ENCODE measurements at regions not wholly inside any gene's neighbourhood (a gene's known extent, or its start where the extent isn't known, plus 50 kb on each side); places are given as distances from the start of the nearest gene placed in this dataset.

DNA sequence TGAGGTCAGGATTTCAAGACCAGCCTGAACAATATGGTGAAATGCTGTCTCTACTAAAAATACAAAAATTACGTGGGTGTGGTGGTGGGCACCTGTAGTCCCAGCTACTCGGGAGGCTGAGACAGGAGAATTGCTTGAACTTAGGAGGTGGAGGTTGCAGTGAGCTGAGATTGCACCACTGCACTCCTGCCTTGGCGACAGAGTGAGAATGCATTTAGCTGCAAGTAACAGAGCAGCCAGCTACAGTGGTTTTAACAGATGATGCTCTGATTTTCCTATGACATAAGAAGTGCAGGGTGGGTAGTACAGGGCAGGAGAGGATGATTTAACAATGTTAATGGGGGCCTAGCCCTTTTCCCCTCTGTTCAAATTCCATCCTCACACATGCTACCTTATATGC, 267.9 kb downstream of the RPLP1 start:
- no peak for DNase-seq

DNA sequence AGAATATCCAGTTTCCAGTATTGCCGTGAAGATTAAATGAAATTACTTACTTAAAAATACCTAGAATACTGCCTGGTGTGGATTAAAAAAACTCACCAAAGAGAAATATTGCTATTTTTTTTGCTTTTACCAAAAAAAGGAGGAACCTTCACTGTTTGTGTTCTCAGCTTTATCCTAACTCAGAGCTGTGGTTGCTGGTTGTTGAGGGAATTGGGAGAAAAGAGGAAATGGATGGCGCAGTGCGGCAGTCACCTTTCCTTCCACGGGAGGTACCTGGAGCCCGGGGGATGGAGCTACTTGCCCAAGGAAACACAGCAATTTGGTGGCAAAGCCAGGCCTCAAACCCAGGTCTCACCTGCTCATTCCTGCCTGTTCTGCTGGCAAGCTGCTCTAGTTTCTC, 270.3 kb downstream of the RPLP1 start:
- no peak for DNase-seq

DNA sequence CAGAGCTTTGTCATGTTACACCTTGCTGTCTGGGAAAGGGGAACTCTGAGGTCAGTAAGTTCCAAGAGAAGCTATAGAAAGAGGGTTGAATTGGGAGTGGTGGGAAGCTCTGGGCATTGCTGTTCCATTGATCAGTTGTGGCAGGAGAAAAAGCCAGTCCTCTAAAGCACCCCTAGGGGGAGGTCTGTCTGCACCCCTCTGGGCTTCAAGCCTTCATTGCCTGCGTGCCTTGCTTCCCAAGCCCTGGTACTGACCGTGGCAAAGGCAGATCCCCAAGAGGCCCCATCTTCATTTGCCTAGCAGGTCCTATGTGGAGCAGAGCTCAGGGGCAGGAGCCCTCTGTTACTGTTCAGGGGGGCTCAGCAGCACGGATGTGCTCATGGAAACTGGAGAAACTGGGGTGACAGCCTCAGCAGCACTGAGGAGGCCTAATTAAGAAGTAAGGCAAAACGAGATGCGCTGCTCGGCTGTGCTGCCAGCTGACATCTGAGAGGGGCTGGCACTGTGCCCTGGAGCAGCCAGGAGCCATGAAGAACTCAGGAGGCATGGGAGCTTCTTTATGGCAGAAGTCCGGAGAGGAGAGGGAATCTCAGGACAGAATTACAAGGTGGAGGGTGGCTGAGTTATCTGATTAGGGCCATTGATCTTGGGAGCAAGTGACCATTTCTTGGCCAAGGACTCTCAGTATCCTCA, 270.9 kb downstream of the RPLP1 start:
- DNase-seq = no peak

DNA sequence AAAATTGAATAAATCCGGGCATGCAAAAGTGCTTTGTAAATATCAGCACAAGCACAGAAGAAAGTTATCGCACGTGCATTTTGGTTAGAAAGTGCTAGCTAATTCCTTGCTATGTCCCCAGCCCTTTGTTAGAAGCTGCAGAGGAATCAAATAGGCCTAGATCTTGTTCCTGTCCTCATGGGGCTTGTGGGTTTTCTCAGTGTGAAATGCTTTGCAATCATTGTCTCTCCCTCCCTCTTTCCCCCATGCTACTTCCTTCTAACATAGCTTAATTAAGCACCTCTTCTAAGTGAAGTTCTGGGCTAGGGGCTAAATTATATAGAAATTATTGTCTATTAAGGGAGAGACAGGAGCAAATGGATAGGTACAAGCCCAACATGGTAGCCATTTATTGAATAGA, 271.7 kb downstream of the RPLP1 start:
- DNase-seq = no peak

DNA sequence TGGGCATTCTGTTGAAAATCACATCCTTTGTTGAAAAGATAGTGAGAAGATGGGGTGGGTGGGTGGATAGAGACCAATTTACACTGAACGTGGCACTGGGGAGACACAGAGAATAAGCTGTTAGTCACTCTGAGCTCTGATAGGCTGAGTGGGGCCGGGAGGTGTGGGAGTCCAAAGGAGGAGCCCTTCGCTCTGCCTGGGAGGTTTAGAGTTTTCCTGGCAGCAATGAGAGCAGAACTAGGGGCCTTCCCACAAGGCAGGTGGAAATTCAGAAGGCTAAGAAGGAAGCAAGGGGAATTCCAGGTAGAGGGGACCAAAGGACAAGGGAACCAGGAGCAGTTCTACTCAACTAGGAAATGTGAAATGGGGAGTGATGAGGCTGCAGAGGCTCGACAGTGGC, 272.7 kb downstream of the RPLP1 start:
- DNase-seq = no peak

DNA sequence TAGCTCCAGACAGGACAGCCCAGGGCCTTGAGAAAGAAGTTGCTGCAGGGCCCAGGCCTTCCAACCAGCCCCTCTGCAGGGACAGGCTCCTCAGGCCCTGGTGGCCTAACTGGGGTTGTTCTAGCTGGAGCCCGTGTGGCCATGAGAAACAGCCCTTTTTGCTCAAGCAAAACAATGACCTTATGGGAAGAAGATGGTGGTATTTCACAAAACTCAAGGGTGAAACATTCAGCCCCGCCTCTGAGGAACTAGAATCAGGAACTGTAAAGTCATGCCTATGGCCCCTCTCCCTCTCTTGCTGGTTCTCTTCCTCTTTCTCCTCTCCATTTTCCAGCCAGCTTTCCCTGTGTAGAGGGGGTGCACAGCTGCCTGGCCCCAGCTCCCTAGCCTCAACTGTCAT, 273.3 kb downstream of the RPLP1 start:
- no peak for DNase-seq

DNA sequence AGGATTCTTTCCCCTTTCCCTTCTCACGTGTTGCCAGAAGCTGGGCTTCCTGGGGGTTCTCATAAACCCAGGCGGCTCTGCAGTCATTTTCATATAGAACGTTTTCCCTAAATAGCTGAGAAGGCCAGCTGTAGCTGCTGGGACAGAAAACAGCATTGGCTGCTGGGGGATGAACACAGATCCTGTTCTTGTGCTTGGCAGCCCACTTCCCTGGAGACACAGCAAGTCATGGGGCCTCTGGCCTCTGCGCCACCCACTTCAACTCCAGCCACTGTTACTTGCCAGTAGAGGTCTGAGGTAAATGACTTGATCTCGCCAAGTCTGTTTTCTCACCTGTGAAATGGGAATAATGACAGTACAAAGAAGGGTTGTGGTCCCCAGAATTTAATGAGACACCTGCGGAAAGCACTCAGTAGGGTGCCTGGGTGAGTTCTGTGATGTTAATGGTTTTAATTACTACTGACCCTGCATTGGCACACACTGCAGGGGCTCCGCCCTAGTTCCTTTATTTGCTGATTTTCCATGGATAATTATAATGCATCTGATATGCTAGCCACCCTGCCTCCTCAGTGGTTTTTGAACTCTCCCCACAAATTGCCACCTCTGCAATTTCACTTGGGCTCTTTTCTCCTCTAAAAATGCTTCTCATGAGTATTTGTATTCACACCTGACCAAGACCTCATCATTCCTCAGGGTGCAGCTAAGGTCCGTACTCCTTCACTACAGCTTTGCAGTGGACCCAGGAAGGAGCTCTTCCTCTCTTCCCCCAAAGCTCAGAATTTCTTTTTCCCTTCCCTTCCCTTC, 274.7 kb downstream of the RPLP1 start:
- DNase-seq = no peak

DNA sequence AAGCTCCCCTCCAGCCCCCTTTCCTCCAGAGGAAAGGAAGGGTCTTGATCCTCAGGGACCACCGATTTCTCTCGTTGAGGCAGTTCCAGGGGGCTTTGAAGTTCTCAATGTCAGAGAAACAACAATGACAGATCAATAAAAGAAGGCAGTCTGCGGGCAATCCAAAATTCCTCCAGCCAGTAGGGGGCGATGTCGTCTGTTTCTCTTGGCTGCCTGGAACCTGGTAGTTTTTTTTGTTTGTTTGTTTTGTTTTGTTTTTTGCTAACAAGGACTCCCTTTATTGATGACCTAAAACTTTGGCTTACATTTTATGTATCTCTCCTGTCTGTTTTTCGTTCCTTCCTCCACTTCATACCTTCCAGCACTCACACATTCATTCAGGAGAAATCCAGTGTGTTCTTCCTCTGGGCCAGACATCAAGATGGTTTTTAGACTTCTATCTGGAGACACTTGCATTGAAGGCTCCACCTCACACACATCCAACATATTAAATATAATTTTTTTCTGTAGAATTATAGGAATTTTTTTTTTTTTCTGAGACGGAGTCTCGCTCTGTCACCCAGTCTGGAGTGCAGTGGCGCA, 276.6 kb downstream of the RPLP1 start:
- DNase-seq = peak; percentile 84

DNA sequence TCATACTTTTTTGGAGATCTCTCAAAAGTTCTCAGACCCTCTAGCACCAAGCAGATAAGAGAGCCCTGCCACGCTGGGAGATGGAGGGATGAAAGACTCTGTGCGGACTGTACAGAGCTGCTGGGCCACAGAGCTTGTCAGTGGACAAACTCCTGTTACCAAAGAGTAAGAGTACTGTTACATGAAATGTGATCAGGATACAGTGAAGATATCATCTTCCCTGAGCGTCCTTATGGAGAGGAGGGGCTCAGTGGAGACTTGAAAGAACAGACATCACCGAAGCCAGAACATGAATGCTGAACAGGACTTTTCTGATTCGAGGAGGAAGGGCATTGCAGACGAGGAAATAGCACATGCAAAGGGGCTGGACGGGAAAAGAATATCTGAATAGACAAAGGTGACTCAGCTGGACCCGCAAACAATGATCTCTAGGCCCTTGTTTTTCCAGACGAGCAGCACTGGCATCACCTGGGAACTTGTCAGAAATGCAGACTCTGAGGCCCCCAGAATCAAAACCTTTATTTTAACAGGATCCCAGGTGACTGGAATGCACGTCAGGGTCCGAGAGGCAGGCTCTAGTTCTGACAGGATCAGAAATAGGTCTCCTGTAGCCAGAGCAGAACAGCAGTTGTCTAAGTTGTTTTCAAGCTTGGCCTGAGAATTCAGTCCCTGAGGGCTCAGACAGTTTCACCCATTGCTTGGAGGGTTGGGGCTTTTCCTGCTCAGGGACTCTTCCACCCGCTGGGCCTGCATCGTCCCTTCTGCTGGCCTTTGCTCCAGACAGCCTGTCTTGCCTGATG, 277.9 kb downstream of the RPLP1 start:
- no peak for DNase-seq

DNA sequence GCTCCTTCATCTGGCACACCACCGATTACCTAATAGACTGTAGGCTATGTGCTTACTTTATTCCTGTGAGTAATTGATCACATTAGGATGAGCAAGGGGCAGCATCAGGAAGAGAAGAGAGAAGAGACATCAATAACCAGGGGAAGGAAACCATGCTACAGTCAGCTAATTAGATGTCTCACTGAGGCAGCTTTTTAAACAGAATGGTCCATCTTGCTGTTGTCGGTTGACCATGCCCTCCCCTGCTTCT, 278.4 kb downstream of the RPLP1 start:
- DNase-seq = no peak

DNA sequence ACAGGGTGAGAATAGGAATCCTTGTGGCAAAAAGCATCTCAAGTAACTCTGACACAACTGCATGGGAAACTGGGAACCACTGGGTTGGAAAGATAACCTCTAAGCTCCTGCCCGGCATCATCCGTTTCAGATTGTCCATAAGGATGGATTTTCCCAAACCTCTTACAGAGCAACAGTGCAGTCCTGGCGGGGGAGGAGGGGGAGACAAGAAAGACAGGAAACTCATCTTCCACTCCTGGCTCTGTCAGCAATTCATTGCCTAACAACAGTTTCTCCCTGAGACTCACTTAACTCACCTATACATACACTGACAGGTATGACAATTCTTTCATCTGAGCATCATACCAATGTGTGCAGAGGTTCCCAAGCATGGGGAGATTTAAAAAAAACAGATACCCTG, 279.0 kb downstream of the RPLP1 start:
- DNase-seq = no peak

DNA sequence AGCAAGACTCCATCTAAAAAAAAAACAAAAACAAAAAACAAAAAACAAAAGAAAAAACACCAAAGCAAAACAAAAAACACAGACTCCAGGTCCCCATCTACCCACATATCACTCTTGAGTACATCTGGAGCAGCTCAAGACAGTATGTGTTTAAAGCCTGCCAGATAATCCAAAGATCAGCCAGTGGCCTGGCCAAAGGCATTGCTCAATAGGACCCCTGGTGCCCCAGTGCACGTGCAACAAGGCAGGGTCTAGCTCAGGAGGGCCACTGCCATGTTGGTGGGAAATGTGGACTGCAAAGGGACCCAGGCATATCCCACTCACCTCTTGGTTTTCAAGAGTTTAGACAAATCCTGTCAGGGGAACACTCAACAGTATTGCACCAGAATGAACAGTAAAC, 279.5 kb downstream of the RPLP1 start:
- DNase-seq = no peak

DNA sequence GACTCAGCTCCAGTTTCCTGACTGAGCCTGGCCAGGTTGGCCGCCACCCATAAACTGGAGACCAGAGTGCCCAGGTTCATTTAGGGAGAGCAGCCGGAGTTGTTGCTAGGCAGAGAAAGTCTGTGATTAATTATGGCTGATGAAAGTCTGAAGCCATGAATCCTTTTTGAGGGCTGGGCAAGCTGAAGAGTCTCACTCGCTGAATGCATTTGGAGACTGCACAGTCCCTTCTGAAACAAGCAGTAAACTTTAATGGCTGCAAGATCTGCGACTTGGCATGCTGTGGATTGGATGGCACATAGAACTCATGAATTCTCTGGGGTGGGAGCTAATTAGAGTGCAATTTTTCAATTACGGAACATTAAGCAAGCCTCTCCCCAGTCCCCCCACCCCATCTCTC, 282.1 kb downstream of the RPLP1 start:
- DNase-seq = no peak

DNA sequence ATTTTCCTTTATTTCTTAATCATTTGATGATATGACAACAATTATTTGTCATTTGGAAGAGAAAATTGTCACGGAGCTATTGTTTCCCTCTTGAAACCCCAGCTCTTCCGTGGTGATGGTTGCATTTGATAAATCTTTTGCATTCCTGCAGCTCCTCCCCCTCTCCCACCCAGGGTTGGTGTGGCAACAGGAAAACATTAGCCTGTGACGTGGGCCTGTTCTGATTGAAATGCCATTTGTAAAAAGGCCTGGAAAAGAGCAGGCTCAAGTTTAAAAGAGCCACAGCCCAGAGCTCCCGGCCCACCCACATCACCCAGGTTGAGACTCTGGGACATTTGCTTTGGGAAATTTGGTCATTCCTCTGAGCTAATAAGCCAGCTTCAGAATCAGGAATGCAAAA, 282.5 kb downstream of the RPLP1 start:
- no peak for DNase-seq

DNA sequence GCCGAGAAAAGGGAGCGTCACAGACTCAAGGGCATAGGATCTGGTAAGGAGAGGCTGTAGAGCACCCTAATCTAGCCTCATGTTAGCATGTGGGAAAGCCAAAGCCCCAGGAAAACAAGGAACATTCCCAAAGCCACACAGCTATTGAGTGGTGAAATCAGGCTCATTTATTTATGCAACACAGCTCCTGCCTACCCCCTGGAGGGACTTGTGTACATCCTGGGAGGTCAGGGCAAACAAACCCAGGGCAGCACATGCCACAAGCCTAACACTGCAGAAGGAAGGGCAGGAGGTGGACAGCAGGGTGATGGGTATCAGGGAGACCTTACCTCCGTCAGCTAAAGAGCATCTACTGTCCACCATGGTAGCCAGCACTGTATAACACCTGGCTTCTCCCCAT, 283.5 kb downstream of the RPLP1 start:
- no peak for DNase-seq

DNA sequence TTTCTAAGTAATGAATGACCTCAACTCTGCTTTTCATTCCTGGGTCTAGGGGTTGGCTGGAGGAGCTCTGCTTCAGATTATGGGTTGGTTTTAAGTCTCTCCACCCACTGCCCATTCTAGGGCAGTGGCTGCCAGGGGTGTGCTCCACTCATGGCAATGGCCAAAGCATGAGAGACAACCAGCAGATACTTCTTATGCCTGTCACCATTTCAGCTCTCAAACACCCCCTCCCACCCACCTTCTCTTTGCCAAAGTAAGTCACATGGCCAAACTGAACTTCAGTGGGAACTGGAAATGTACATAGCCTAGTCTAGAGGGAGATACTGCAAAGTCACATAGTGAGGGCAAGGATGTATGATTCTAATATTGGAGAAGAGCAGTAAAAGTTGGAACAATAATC, 285.3 kb downstream of the RPLP1 start:
- DNase-seq = no peak

DNA sequence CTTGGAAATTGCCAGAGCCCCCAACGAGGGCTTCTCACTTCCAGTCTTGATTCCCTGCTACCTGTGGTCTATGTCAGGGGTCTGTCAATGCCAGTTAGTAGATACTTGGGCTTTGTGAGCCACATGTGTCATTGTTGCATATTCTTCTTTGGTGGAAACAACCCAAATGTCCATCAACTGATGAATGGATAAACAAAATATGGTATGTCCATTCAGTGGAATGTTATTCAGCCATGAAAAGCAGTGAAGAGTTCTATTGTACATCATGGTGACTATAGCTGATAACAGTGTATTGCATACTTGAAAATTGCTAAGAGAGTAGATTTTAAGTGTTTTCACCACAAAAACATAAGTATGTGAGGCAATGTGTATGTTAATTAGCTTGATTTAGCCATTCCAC, 288.1 kb downstream of the RPLP1 start:
- DNase-seq = no peak

DNA sequence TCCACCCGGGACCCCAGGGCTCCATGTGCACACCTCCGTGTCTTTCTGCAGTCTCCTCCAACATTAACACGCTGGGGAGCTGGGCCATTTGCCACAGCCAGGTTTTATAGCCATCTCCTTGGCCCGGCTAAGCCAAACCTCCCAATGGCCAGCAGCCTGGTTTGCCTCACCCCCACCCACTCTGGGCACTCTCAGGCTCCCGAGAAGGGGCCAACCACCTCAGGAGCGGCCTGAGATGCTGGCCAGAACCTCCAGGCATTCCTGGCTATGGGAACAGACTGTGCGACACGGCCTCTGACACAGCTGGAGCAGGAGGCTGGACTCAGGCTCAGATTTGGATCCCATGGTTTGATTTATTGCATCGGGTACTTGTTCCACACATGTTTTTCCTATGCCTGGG, 289.7 kb downstream of the RPLP1 start:
- DNase-seq = no peak

DNA sequence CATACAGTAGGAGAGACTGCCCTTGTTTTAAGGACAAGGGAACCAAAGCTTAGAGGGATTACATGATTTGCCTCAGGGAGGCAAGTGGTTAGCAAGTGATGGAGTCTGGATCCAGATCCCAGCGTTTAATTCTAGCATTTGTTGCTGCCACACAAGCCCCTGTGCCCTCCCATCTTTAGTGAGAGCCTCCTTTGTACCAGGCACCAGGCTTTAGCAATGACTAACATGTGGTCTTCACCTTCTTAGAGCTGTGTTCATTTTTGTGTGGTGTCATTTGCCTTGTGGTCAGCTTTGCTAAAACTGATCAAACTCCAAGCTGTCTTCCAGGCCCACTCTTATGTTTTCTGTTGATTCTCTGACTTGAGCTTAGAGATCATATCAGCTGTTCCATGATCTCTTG, 290.5 kb downstream of the RPLP1 start:
- no peak for DNase-seq

DNA sequence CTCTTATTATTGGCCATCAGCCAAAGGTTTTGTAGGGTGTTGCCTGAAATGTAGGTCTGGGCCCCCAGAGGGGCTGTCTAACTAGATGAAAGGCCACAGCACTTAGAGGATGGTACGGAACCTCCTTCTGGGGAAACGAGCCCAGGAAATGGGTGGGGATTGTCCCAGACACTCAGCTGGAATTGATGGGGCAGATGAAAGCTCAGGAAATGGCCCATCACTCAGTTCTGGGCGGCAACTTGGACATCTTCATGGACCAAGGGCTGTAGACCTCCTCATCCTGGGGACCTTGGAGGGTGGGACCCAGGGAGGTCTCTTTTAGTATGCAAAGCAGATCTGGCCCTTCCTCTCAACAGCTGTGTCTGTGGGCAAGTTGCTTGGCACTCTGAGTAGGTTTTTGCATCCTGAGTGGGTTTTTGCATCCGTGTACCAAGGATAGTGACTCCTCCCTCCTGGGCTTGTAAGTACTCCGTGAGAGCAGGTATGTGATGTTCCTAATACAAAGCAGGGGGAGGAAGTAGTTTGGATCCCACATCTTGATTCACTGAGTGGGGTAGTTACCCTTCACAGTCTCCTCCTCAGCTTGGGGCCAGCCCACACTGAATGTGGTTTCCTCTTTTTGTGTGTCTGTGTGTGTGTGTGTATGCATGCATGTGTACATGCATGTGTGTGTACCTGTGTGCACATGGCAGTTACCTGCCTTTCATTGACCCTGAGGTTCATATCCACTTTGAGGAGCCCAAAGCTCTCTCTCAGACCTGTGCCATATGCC, 292.0 kb downstream of the RPLP1 start:
- DNase-seq = no peak

DNA sequence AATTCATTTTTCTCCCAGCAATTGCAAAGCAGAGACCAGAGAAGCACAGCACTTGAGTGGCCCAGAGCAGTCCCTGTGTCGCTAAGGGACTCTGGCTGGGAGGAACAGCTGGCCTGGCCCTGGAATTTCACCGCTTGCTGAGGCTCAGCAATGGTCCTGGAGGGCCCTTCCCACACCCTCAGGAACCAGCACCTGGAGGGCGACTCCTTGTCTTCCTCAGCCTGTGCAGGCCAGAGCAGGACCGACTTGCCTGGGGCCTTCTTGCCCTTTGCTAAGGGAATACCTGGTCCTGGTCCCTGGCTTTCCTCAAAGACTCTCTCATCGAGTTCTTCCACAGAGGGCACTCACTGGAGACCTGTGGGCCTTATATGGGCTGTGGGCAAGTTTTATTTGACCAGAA, 294.6 kb downstream of the RPLP1 start:
- DNase-seq = no peak

DNA sequence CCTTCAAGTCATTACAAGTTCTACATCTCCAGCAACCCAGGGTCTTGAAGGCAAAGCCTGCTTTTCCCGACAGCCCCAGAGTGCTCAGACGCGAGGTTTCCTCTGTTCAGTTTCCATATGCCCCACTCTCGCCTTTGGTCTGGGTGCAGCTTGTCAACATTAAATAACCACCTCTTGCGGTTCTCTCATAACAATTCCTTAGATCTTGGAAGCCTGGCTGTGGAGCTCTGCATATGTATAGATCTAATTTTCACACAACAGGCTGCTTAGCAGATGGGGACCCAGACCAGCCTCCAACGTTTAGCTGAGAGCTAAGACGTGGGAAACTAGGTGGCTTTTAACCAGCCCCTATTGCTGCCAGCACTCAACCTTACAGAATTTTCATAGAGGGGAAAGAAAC, 295.5 kb downstream of the RPLP1 start:
- DNase-seq = no peak

DNA sequence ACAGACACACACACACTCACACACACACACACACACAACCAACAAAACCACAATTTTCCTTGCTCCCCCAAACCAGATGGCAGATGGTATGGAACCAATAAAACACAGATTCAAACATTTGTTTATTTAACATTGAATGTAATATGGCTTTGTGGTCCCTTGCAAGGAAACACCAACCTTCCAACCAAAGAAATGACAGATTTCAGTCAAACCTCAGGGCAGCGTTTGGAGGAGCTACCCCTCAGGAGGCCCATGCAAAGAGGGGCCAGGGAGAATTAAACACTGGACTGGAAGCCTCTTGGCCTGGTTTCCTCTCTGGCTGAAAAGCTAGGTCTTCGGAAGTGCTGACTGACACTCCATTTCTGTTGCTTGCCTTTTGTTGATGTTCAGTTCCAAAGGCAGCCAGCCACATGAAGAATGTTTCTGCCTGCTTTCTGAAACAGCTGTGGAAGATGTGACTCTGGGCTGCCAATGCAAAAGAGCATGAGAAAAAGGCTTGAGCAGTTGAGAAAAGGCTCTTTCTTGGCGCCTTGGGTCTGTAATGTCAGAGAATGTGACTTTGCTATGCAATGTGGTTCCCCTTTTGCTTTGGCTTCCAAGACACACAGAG, 296.1 kb downstream of the RPLP1 start:
- no peak for DNase-seq
